ENCODE measurements at regions not wholly inside any gene's neighbourhood (a gene's known extent, or its start where the extent isn't known, plus 50 kb on each side); places are given as distances from the start of the nearest gene placed in this dataset.
"Not testable (repeated sequence)": the region's sequence is repeated elsewhere in the genome, so short reads cannot be mapped to it uniquely, and the experiment has no call there.

- not testable (repeated sequence) for DNase-seq
Measured at GRCh38 chr1:148432318-148432717, 50.8 kb downstream of the PPIAL4G start.

DNA sequence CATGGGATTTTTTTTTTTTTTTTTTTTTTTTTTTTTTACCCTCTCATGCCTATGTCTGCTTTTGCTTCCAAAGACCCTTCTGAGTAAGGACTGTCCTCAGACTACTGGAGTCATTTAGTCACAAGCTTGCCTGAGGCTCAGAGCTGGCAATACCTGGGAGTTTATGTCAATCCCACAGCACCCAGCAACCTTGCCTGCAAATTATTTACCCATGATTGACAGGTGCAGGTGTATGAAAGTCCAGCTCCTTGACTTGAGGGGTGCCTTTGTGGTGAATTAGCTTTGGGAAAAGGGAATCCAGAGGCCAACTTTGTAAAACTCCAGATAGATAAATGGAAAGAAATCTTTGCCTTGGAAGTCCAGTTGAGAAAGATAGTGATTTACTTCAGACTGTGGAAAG lies 53.2 kb downstream of the PPIAL4G start:
- DNase-seq, result not testable (repeated sequence)

- DNase-seq, result not testable (repeated sequence)
Measured at GRCh38 chr1:148426940-148427611, 56.0 kb downstream of the PPIAL4G start.

GRCh38 chr1:148426385-148426784 lies 56.7 kb downstream of the PPIAL4G start:
- not testable (repeated sequence) for DNase-seq

GRCh38 chr1:148424143-148425003 lies 58.7 kb downstream of the PPIAL4G start:
- DNase-seq, result not testable (repeated sequence)

GRCh38 chr1:148422921-148423320 lies 60.2 kb downstream of the PPIAL4G start:
- DNase-seq, result not testable (repeated sequence)

- not testable (repeated sequence) for DNase-seq
Measured at GRCh38 chr1:148417241-148417640, 65.9 kb downstream of the PPIAL4G start.

DNA sequence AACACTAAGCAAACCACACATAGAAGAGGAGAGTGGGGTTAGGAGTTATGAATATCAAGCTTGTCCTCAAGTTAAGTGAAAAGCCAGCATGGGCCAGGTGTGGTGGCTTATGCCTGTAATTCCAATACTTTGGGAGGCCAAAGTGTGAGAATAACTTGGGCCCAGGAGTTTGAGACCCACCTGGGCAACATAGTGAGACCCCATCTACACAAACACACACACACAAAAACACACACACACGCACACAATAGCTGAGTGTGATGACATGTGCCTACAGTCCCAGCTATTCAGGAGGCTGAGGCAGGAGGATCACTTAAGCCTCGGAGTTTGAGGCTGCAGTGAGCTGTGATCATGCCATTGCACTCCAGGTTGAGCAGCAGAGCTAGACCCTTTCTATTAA lies 69.7 kb downstream of the PPIAL4G start:
- not testable (repeated sequence) for DNase-seq

DNA sequence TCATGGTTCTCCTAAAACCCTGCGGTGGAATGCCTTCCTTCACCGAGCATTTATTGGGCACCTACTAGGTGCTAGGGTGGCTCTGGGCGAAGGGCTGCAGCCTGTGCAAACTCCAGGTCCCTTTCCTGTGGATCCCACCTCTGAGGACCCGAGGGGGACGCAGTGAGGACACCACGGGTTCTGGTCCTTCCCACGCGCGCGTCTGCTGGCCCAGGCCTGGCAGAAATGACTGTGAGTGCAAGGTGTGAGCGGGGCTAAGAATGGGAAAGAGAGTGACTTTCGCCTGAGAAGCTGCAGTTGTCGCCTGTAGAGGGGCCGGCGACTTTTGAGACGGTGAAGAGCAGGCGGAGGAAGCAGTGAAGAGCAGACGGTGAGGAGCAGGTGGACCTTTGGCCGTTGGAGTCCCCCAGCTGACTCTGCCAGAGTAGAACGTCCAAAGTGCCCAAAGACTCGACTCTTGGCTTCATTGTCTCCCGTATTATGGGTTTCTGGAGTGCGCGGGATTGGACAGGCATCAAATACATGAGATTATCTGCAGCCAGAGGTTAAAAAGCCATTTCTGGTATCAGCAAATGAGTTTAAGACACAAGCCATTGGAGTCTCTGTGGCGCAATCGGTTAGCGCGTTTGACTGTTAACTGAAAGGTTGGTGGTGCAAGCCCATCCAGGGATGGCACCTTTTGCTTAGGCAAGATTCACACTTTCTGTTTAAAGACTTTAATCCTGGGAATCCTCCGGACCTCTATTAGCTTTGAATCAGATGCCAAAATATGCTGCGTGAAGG lies 78.1 kb downstream of the PPIAL4G start:
- not testable (repeated sequence) for DNase-seq

DNA sequence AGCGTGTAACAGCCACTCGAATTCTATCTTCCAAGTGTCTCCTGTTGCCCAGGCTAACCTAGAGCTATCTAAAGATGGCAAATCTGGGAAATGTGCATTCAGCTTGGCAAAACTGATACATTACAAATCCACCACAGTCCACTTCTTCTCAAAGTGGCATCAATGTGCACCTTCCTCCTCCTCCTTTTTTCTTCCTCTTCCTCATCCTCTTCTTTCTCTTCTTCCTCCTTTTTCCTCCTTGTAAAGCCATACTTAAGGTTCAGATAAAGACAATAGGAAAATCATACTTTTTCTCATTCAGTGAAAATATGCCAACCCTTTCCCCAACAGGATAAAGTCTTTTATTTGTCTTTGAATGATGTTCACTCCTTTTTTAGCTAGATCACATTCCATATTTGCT lies 79.2 kb downstream of the PPIAL4G start:
- not testable (repeated sequence) for DNase-seq

DNA sequence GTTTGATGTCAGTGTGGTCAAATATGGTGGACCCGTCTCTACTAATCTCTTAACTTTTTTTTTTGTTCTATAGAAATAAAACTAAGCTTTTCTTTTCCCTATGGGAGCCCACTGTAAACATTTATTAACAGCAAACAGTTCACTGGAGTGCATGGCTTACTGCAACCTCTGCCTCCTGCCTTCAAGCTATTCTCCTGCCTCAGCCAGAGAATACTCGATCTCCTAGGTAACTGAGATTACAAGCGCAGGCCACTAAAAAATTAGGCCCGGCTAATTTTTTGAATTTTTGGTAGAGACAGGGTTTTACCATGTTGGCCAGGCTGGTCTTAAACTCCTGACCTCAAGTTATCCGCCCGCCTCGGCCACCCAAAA lies 80.0 kb downstream of the PPIAL4G start:
- not testable (repeated sequence) for DNase-seq

DNA sequence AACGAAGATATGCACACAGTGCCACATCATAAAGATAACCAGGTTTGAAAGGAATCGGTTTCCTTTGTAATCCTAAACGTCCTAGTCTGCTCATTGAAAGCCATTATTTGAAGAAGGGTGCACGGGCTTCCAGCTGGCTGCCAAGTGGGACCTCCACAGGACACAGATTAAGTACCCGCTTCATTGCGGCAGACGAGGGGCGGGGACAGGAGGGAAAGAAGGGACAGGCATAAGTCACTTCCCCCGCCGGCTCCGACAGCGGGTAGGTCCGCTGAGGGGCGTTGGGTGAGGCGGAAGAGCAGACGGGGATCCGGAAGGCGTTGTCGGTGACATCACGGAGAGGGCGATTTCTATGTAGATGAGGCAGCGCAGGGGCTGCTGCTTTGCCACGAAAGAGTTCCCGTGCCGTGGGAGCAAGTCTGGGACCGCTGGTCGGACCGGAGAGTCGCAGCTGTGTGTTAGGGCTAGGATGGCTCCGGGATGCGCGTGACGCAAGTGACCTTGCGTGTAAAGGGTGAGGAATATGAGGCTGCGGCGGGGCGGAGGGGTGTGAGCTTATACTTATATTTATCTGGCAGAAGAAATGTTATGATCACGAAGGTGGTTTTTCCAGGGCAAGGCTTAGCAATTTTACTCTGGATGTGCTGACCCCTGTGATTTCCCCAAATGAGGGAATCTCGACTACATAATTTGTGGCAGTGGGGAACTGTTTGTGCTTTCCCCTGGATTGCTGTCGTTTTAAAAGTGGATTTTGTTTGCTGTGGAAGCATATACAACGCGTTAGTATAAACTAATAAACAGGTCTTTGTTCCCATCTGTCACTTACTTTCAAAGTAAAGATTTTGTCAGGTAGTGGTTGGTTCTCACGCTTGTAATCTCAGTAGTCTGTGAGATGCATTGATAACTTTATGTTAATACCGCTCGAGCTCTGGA lies 80.7 kb downstream of the PPIAL4G start:
- peak; percentile 68 for DNase-seq

DNA sequence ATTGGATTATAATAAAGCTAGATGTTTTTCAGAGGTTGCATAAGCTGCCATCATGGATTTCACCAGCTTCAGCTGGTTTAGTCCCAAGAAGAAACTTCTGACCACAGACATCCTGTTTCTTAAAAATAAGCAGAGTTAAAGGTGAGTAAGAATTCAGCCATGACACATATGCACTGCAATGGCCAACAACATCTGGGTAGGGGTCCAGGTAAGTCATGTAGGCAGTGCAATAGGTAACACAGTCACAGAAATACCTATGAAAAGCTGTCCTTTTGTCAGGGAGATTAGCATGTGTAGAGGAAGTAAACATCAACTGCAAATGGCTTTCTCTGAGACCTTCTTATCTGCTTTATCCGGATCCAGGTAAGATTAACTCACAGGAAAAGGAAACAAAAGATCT lies 85.6 kb downstream of the PPIAL4G start:
- not testable (repeated sequence) for DNase-seq

DNA sequence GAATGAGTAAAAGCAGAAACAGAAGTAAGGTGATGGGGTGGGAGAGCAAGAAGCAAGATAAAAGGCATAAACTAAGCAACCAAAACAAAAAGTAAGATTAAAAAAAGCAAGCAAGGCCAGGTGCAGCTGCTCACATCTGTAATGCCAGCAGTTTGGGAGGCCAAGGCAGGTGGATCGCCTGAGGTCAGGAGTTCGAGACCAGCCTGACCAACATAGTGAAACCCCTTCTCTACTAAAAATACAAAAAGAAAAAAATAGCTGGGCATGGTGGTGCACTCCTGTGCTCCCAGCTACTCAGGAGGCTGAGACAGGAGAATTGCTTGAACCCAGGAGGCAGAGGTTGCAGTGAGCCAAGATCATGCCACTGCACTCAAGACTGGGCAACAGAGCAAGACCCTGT lies 90.6 kb downstream of the PPIAL4G start:
- DNase-seq, result not testable (repeated sequence)

DNA sequence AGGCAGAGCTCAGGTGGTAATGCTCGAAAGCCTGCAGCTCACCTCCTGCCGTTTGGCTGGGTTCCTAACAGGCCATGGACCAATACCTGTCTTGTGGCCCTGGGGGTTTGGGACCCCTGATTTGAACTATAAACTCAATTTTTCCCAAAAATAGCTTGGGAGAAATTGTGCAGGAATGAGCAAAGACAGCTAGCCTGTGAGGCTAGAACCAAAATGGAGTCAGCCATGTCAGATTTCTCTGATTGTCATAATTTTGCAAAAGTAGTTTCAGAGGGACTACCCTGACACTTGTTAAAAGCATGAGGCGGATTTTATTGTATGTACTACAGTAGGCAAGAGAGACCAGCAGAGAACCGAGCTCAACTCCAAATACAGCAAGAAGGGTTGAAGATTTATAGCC lies 91.8 kb downstream of the PPIAL4G start:
- not testable (repeated sequence) for DNase-seq

- DNase-seq, result no peak
Measured at GRCh38 chr1:148389027-148389339, 94.1 kb downstream of the PPIAL4G start.

GRCh38 chr1:148388260-148389026 lies 94.7 kb downstream of the PPIAL4G start:
- peak; percentile 91 for DNase-seq

- DNase-seq, result not testable (repeated sequence)
Measured at GRCh38 chr1:148387949-148388259, 95.2 kb downstream of the PPIAL4G start.

DNA sequence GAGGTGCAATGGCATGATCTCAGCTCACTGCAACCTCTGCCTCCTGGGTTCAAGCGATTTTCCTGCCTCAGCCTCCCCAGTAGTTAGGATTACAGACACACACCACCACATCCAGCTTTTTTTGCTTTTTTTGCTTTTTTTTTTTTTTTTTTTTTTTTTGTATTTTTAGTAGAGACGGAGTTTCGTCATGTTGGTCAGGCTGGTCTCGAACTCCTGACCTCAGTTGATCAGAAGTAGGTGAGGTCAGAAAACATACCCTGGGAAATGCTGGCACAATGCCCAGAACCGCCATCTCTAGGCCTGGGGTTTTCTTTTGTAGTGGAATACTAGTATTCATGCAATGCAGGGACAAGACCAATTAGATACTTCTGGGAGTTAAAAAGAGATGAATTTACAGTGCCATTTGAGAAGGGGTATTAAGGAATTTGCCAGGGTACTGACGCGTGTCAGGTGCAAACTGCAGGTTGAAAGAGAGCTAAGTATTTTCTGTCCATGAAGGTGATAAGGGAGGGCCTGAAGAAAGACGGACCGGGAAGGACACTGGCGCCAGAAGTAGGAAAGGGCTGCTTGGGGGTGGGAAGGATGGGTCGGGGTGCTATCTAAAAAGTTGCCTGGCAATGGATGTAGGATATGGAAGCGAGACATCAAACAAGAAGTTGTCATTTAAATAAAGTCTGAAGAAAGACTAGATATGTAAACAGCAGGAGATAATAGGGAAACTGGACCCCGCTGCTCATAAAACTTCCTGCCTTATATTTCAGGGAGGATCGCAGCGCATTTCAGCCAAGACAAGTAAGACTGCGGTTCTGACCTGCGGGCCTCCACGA lies 95.8 kb downstream of the PPIAL4G start:
- DNase-seq, result not testable (repeated sequence)

GRCh38 chr1:148386617-148387016 lies 96.5 kb downstream of the PPIAL4G start:
- DNase-seq, result no peak

- DNase-seq, result not testable (repeated sequence)
Measured at GRCh38 chr1:148386031-148386398, 97.1 kb downstream of the PPIAL4G start.

All from right forelimb (tissue), 1 donor.